IPS DF 19.7 (cell line): ENCODE measurements at regions not wholly inside any gene's neighbourhood (a gene's known extent, or its start where the extent isn't known, plus 50 kb on each side); places are given as distances from the start of the nearest gene placed in this dataset.

Experiments used
- DNase-seq: peaks from one replicate; pipeline ENCODE4 v3.0.0-alpha.2; 2013; ENCODE audit warnings: low read depth, low spot score

- DNase-seq: no peak
Measured at GRCh38 chr2:129239141-129239540, 740.3 kb upstream of the RAB6C start.

GRCh38 chr2:129240061-129240460 is 739.4 kb upstream of the RAB6C start:
- DNase-seq: no peak

GRCh38 chr2:129242269-129242668 is 737.2 kb upstream of the RAB6C start:
- no peak for DNase-seq

- DNase-seq: no peak
Measured at GRCh38 chr2:129247751-129248150, 731.7 kb upstream of the RAB6C start.

- no peak for DNase-seq
Measured at GRCh38 chr2:129248198-129248597, 731.3 kb upstream of the RAB6C start.

GRCh38 chr2:129252781-129253460 is 726.5 kb upstream of the RAB6C start:
- DNase-seq: no peak

GRCh38 chr2:129253461-129253812 is 726.0 kb upstream of the RAB6C start:
- DNase-seq: no peak

- no peak for DNase-seq
Measured at GRCh38 chr2:129254718-129255117, 724.7 kb upstream of the RAB6C start.

- no peak for DNase-seq
Measured at GRCh38 chr2:129255610-129256313, 723.7 kb upstream of the RAB6C start.

- DNase-seq: no peak
Measured at GRCh38 chr2:129256642-129257041, 722.8 kb upstream of the RAB6C start.

GRCh38 chr2:129262934-129263333 is 716.5 kb upstream of the RAB6C start:
- no peak for DNase-seq

GRCh38 chr2:129263939-129264338 is 715.5 kb upstream of the RAB6C start:
- no peak for DNase-seq

GRCh38 chr2:129267559-129267958 is 711.9 kb upstream of the RAB6C start:
- no peak for DNase-seq

GRCh38 chr2:129273266-129274037 is 706.0 kb upstream of the RAB6C start:
- DNase-seq: no peak

GRCh38 chr2:129274038-129274415 is 705.4 kb upstream of the RAB6C start:
- DNase-seq: no peak

GRCh38 chr2:129274918-129275317 is 704.5 kb upstream of the RAB6C start:
- DNase-seq: no peak

- no peak for DNase-seq
Measured at GRCh38 chr2:129275706-129276105, 703.8 kb upstream of the RAB6C start.

- no peak for DNase-seq
Measured at GRCh38 chr2:129276978-129277584, 702.4 kb upstream of the RAB6C start.

GRCh38 chr2:129277585-129277981 is 701.9 kb upstream of the RAB6C start:
- DNase-seq: no peak

GRCh38 chr2:129281791-129282530 is 697.5 kb upstream of the RAB6C start:
- DNase-seq: no peak

GRCh38 chr2:129285012-129285411 is 694.5 kb upstream of the RAB6C start:
- no peak for DNase-seq

- no peak for DNase-seq
Measured at GRCh38 chr2:129293326-129293725, 686.1 kb upstream of the RAB6C start.
